Natural killer cell (primary cell): ENCODE measurements at regions not wholly inside any gene's neighbourhood (a gene's known extent, or its start where the extent isn't known, plus 50 kb on each side); places are given as distances from the start of the nearest gene placed in this dataset.

Experiments
- ATAC-seq, 3 donors: fragments of 150-1000 bp in 2 of 3; fragments of 200-7000 bp in 1 of 3; cut with Tn5 transposase; 1 replicate in 1 of 3; 2 replicates in 2 of 3; pipeline ENCODE4 v1.10.0; 2021; ENCODE audit warnings: mild to moderate bottlenecking in 2 of 3, moderate library complexity in 2 of 3
- DNase-seq, 2 donors: peaks; one replicate each; pipeline versions ENCODE4 v3.0.0 to v3.0.0-alpha.2; 2013 to 2021; ENCODE audit warnings: mixed read lengths in 1 of 2
- H3K27ac ChIP-seq: one replicate; pipeline ENCODE4 v1.5.1; 2013; ENCODE audit warnings: mild to moderate bottlenecking, low read length
- H3K27me3 ChIP-seq: one replicate; pipeline ENCODE4 v1.6.1; 2013; ENCODE audit warnings: low read length; ENCODE audit not compliant: control insufficient read depth, insufficient read depth
- H3K36me3 ChIP-seq: one replicate; pipeline ENCODE4 v1.6.1; 2013; ENCODE audit warnings: low read length; ENCODE audit not compliant: control insufficient read depth, insufficient read depth
- H3K4me1 ChIP-seq: one replicate; pipeline ENCODE4 v1.6.1; 2013; ENCODE audit warnings: low read length; ENCODE audit not compliant: control insufficient read depth, insufficient read depth
- H3K4me3 ChIP-seq: one replicate; pipeline ENCODE4 v1.5.1; 2013; ENCODE audit warnings: low read length
- H3K9me3 ChIP-seq: one replicate; pipeline ENCODE4 v1.6.1; 2013; ENCODE audit warnings: low read length; ENCODE audit not compliant: control insufficient read depth, insufficient read depth
- H3K27ac Mint-ChIP-seq, 2 donors: one replicate each; pipeline ENCODE4 v1.8.0; 2022; ENCODE audit warnings: mild to moderate bottlenecking in 2 of 2, mixed read lengths in 2 of 2, moderate library complexity in 1 of 2
- H3K27me3 Mint-ChIP-seq, 2 donors: one replicate each; pipeline ENCODE4 v1.8.0; 2022; ENCODE audit warnings: low read depth in 2 of 2, mixed read lengths in 2 of 2
- H3K36me3 Mint-ChIP-seq: one replicate; pipeline ENCODE4 v1.8.0; 2022; ENCODE audit warnings: mixed read lengths
- H3K4me1 Mint-ChIP-seq, 2 donors: one replicate each; pipeline ENCODE4 v1.8.0; 2022; ENCODE audit warnings: mixed read lengths in 2 of 2
- H3K4me3 Mint-ChIP-seq: one replicate; pipeline ENCODE4 v1.8.0; 2022; ENCODE audit warnings: mild to moderate bottlenecking, moderate library complexity, mixed read lengths
- H3K9me3 Mint-ChIP-seq, 2 donors: one replicate each; pipeline ENCODE4 v1.8.0; 2022; ENCODE audit warnings: mixed read lengths in 2 of 2
- CTCF ChIP-seq: fragments of 200-600 bp; IDR thresholded peaks from one replicate; pipeline ENCODE4 v1.8.0; 2022; ENCODE audit warnings: antibody characterized with exemption
- WGBS: methylation state at CpG from one replicate; pipeline ENCODE4 v1.1.7; 2013; ENCODE audit warnings: missing lambda C conversion rate; ENCODE audit not compliant: insufficient coverage; 5-methylcytosine and 5-hydroxymethylcytosine counted together
- intact Hi-C: fragments of 100-400 bp; cut with micrococcal nuclease; formaldehyde crosslinking; loops from one replicate; pipeline ENCODE4 v1.14.2; 2022

- H3K27ac ChIP-seq: no peak overlapping the region
These were observed 173.4 kb upstream of the CDH12 start for GRCh38 chr5:23026252-23027170.

GRCh38 chr5:23025629-23026233 is 172.6 kb upstream of the CDH12 start:
- no CpG with 5 or more reads among the region's 1 CpG for WGBS
- no peak for ATAC-seq

More at GRCh38 chr5:23026252-23027170, 173.4 kb upstream of the CDH12 start:
- Mint-ChIP-seq H3K4me3 (no peak overlapping the region), H3K27me3 (no peaks in the 10 kb centered on the region), H3K36me3 (no peaks in the 10 kb centered on the region), H3K9me3 (peaks cover 4 to 6% of the 10 kb centered on the region in 2 donors), H3K4me1 (no peaks in the 10 kb centered on the region), H3K27ac (no peak overlapping the region)
- no peak overlapping the region for H3K4me3 ChIP-seq
- WGBS: 80% methylated on average over 4 of the region's 5 CpGs
- intact Hi-C loops: no loop called here
- H3K27me3 ChIP-seq: no peaks in the 10 kb centered on the region
- H3K9me3 ChIP-seq: peaks cover 4% of the 10 kb centered on the region
- H3K36me3 ChIP-seq: no peaks in the 10 kb centered on the region
- ATAC-seq: no peak
- no peaks in the 10 kb centered on the region for H3K4me1 ChIP-seq
- no peak for TF ChIP-seq CTCF
- no peak for DNase-seq

GRCh38 chr5:23024470-23024869 is 171.3 kb upstream of the CDH12 start:
- Histone ChIP-seq H3K9me3 (peaks cover 4% of the 10 kb centered on the region), H3K27ac (no peak overlapping the region), H3K4me3 (no peak overlapping the region), H3K36me3 (no peaks in the 10 kb centered on the region), H3K4me1 (no peaks in the 10 kb centered on the region), H3K27me3 (no peaks in the 10 kb centered on the region)
- no peak for DNase-seq
- Mint-ChIP-seq H3K4me1 (no peaks in the 10 kb centered on the region), H3K27me3 (no peaks in the 10 kb centered on the region), H3K9me3 (peaks cover 6 to 8% of the 10 kb centered on the region in 2 donors), H3K4me3 (no peak overlapping the region), H3K27ac (no peak overlapping the region), H3K36me3 (no peaks in the 10 kb centered on the region)
- no peak for TF ChIP-seq CTCF
- intact Hi-C loops: no loop called here
- 73% methylated on average over 4 of the region's 5 CpGs for WGBS
- ATAC-seq: no peak

More at GRCh38 chr5:23025629-23026233, 172.6 kb upstream of the CDH12 start:
- H3K4me3 Mint-ChIP-seq: no peak overlapping the region
- DNase-seq: no peak
- no peaks in the 10 kb centered on the region for H3K4me1 Mint-ChIP-seq
- intact Hi-C loops: no loop called here
- H3K36me3 ChIP-seq: no peaks in the 10 kb centered on the region
- H3K27ac ChIP-seq: no peak overlapping the region
- H3K36me3 Mint-ChIP-seq: no peaks in the 10 kb centered on the region
- H3K4me1 ChIP-seq: no peaks in the 10 kb centered on the region
- no peaks in the 10 kb centered on the region for H3K27me3 ChIP-seq
- H3K9me3 Mint-ChIP-seq: peaks cover 6 to 7% of the 10 kb centered on the region in 2 donors
- TF ChIP-seq CTCF: no peak
- H3K27ac Mint-ChIP-seq: no peak overlapping the region
- H3K4me3 ChIP-seq: no peak overlapping the region
- H3K9me3 ChIP-seq: peaks cover 4% of the 10 kb centered on the region
- H3K27me3 Mint-ChIP-seq: no peaks in the 10 kb centered on the region
